HUES48 (cell line): ENCODE measurements at regions not wholly inside any gene's neighbourhood (a gene's known extent, or its start where the extent isn't known, plus 50 kb on each side); places are given as distances from the start of the nearest gene placed in this dataset.
"Not testable (repeated sequence)": the region's sequence is repeated elsewhere in the genome, so short reads cannot be mapped to it uniquely, and the experiment has no call there.

Source experiments
- H3K27ac ChIP-seq: one replicate; pipeline ENCODE4 v1.7.0; 2013; ENCODE audit warnings: low read depth, low read length, inconsistent platforms
- H3K27me3 ChIP-seq: 2 replicates; pipeline ENCODE4 v1.6.1; 2013; ENCODE audit warnings: mild to moderate bottlenecking, low read length; ENCODE audit not compliant: control insufficient read depth, insufficient read depth
- H3K36me3 ChIP-seq: 2 replicates; pipeline ENCODE4 v1.6.1; 2013; ENCODE audit warnings: low read length; ENCODE audit not compliant: control insufficient read depth, insufficient read depth
- H3K4me1 ChIP-seq: 2 replicates; pipeline ENCODE4 v1.6.1; 2013; ENCODE audit warnings: mild to moderate bottlenecking, low read length; ENCODE audit not compliant: control insufficient read depth, insufficient read depth
- H3K4me3 ChIP-seq: 2 replicates; pipeline ENCODE4 v1.5.1; 2013; ENCODE audit warnings: mild to moderate bottlenecking, low read depth, low read length
- H3K9ac ChIP-seq: 2 replicates; pipeline ENCODE4 v1.6.1; 2013; ENCODE audit warnings: mild to moderate bottlenecking, low read depth, low read length, moderate library complexity
- H3K9me3 ChIP-seq: 2 replicates; pipeline ENCODE4 v1.6.1; 2013; ENCODE audit warnings: low read length; ENCODE audit not compliant: control insufficient read depth, insufficient read depth

- H3K4me1 ChIP-seq: peaks cover 10% of the 10 kb centered on the region; the same call in 1 of the 2 replicates
- H3K27ac ChIP-seq, H3K4me3 ChIP-seq, H3K9ac ChIP-seq, H3K36me3 ChIP-seq, H3K9me3 ChIP-seq, H3K27me3 ChIP-seq: not testable (repeated sequence)
Measured at GRCh38 chr3:177909530-177909929, 626.7 kb upstream of the KCNMB2 start.

- no peaks in the 10 kb centered on the region for H3K9me3 ChIP-seq
Measured at GRCh38 chr3:177914224-177914623, 622.0 kb upstream of the KCNMB2 start.

GRCh38 chr3:177916461-177916860, 619.8 kb upstream of the KCNMB2 start:
- H3K9ac ChIP-seq: no peak overlapping the region
- H3K4me1 ChIP-seq: 0 out of 2 replicates have a peak, but pooled peaks cover 5% of the 10 kb centered on the region
- no peaks in the 10 kb centered on the region for H3K36me3 ChIP-seq
- H3K27me3 ChIP-seq: no peaks in the 10 kb centered on the region
- H3K27ac ChIP-seq: no peak overlapping the region
- no peaks in the 10 kb centered on the region for H3K9me3 ChIP-seq
- no peak overlapping the region for H3K4me3 ChIP-seq

More at GRCh38 chr3:177914224-177914623, 622.0 kb upstream of the KCNMB2 start:
- Histone ChIP-seq H3K4me3 (no peak overlapping the region), H3K9ac (no peak overlapping the region), H3K36me3 (no peaks in the 10 kb centered on the region), H3K4me1 (no peaks in the 10 kb centered on the region), H3K27me3 (no peaks in the 10 kb centered on the region), H3K27ac (no peak overlapping the region)

- no peak overlapping the region for H3K9ac ChIP-seq
- H3K9me3 ChIP-seq: no peaks in the 10 kb centered on the region
- no peak overlapping the region for H3K4me3 ChIP-seq
- 0 out of 2 replicates have a peak, but pooled peaks cover 5% of the 10 kb centered on the region for H3K4me1 ChIP-seq
- H3K27ac ChIP-seq: no peak overlapping the region
- H3K36me3 ChIP-seq: no peaks in the 10 kb centered on the region
- H3K27me3 ChIP-seq: no peaks in the 10 kb centered on the region
Measured at GRCh38 chr3:177917234-177917861, 618.9 kb upstream of the KCNMB2 start.

- no peaks in the 10 kb centered on the region for H3K9me3 ChIP-seq
- H3K27ac ChIP-seq: no peak overlapping the region
- no peak overlapping the region for H3K4me3 ChIP-seq
- no peaks in the 10 kb centered on the region for H3K27me3 ChIP-seq
- no peaks in the 10 kb centered on the region for H3K36me3 ChIP-seq
- 0 out of 2 replicates have a peak, but pooled peaks cover 5% of the 10 kb centered on the region for H3K4me1 ChIP-seq
- no peak overlapping the region for H3K9ac ChIP-seq
Measured at GRCh38 chr3:177921153-177921552, 615.1 kb upstream of the KCNMB2 start.

- Histone ChIP-seq H3K4me3 (no peak overlapping the region), H3K9me3 (no peaks in the 10 kb centered on the region), H3K4me1 (0 out of 2 replicates have a peak, but pooled peaks cover 5% of the 10 kb centered on the region), H3K36me3 (no peaks in the 10 kb centered on the region), H3K27me3 (no peaks in the 10 kb centered on the region), H3K9ac (no peak overlapping the region), H3K27ac (no peak overlapping the region)
Measured at GRCh38 chr3:177924261-177924660, 612.0 kb upstream of the KCNMB2 start.

- H3K4me3 ChIP-seq: no peak overlapping the region
- H3K27ac ChIP-seq: no peak overlapping the region
- H3K4me1 ChIP-seq: no peaks in the 10 kb centered on the region
- no peaks in the 10 kb centered on the region for H3K36me3 ChIP-seq
- H3K9ac ChIP-seq: no peak overlapping the region
- no peaks in the 10 kb centered on the region for H3K27me3 ChIP-seq
- H3K9me3 ChIP-seq: no peaks in the 10 kb centered on the region
Measured at GRCh38 chr3:177928172-177928873, 607.9 kb upstream of the KCNMB2 start.

GRCh38 chr3:177929310-177929709, 606.9 kb upstream of the KCNMB2 start:
- no peak overlapping the region for H3K27ac ChIP-seq
- H3K27me3 ChIP-seq: no peaks in the 10 kb centered on the region
- no peak overlapping the region for H3K9ac ChIP-seq
- H3K9me3 ChIP-seq: no peaks in the 10 kb centered on the region
- no peak overlapping the region for H3K4me3 ChIP-seq
- no peaks in the 10 kb centered on the region for H3K4me1 ChIP-seq
- no peaks in the 10 kb centered on the region for H3K36me3 ChIP-seq

- Histone ChIP-seq H3K36me3 (no peaks in the 10 kb centered on the region), H3K4me1 (no peaks in the 10 kb centered on the region), H3K27ac (no peak overlapping the region), H3K4me3 (no peak overlapping the region), H3K27me3 (no peaks in the 10 kb centered on the region), H3K9ac (no peak overlapping the region), H3K9me3 (no peaks in the 10 kb centered on the region)
Measured at GRCh38 chr3:177930771-177931170, 605.5 kb upstream of the KCNMB2 start.

GRCh38 chr3:177931346-177931745, 604.9 kb upstream of the KCNMB2 start:
- H3K9me3 ChIP-seq: no peaks in the 10 kb centered on the region
- H3K27me3 ChIP-seq: no peaks in the 10 kb centered on the region
- no peaks in the 10 kb centered on the region for H3K4me1 ChIP-seq
- H3K9ac ChIP-seq: no peak overlapping the region
- H3K36me3 ChIP-seq: no peaks in the 10 kb centered on the region
- no peak overlapping the region for H3K27ac ChIP-seq
- no peak overlapping the region for H3K4me3 ChIP-seq

GRCh38 chr3:177932346-177932745, 603.9 kb upstream of the KCNMB2 start:
- Histone ChIP-seq H3K4me1 (no peaks in the 10 kb centered on the region), H3K9ac (no peak overlapping the region), H3K4me3 (no peak overlapping the region), H3K27me3 (no peaks in the 10 kb centered on the region), H3K36me3 (no peaks in the 10 kb centered on the region), H3K27ac (no peak overlapping the region), H3K9me3 (no peaks in the 10 kb centered on the region)
